HCT116 (cell line): ENCODE measurements at regions not wholly inside any gene's neighbourhood (a gene's known extent, or its start where the extent isn't known, plus 50 kb on each side); places are given as distances from the start of the nearest gene placed in this dataset.

Source experiments
- ATAC-seq: fragments of 200-7000 bp; cut with Tn5 transposase; 2 replicates; pipeline ENCODE4 v1.9.1; 2020; ENCODE audit warnings: mild to moderate bottlenecking, moderate library complexity
- BruUV-seq: library from RNA; stranded (reverse); fragments of 400-500 nt; replicated peaks from 2 replicates; lab custom pipeline; 2021; lab: Mats Ljungman, UMichigan
- CTCF ChIA-PET: fragments of 300-600 bp; sonication (Branson Sonifier 250); formaldehyde crosslinking; loops from one replicate; lab custom pipeline; 2021; ENCODE audit warnings: antibody characterized with exemption; lab: Charles Lee
- POLR2A ChIA-PET: fragments of 300-600, 350-600 bp; sonication (Branson Sonifier 250); formaldehyde crosslinking; loops from one replicate; lab custom pipeline; 2021; ENCODE audit warnings: antibody characterized with exemption; lab: Charles Lee
- RAD21 ChIA-PET, 2 experiments: fragments of 300-600 bp; sonication (Branson Sonifier 250); formaldehyde crosslinking; loops; one replicate each; lab custom pipeline; 2023; ENCODE audit warnings: low total read pairs in 2 of 2; ENCODE audit not compliant: uncharacterized antibody in 2 of 2, unreplicated experiment in 2 of 2, low non-redundant PET in 1 of 2; lab: Charles Lee
- DNase-seq: peaks from one replicate; pipeline ENCODE4 v3.0.0-alpha.2; 2010; ENCODE audit warnings: low read depth, low spot score
- H2AFZ ChIP-seq: fragments of 200-600 bp; shearing (Covaris generic), sonication (generic); 2 replicates; pipeline ENCODE4 v1.6.1; 2017; ENCODE audit warnings: low read depth, mixed run types, mixed read lengths, antibody characterized with exemption, low read length; ENCODE audit not compliant: poor library complexity, severe bottlenecking
- H3K27ac ChIP-seq: 2 replicates; pipeline ENCODE4 v1.5.1; 2012; ENCODE audit warnings: low read depth, low read length
- H3K27me3 ChIP-seq: fragments of 200-600 bp; sonication (generic); 2 replicates; pipeline ENCODE4 v1.6.1; 2016; ENCODE audit warnings: mixed run types, low read length, mixed read lengths; ENCODE audit not compliant: insufficient read depth
- H3K36me3 ChIP-seq, 2 experiments: fragments of 200-500 bp in 1 of 2; fragments of 200-600 bp in 1 of 2; sonication (Bioruptor generic) in 1 of 2; sonication (generic) in 1 of 2; 2 replicates each; pipeline versions ENCODE4 v1.5.1 to v1.6.1; 2014 to 2016; ENCODE audit warnings: low read length in 2 of 2, inconsistent platforms in 1 of 2, mixed read lengths in 1 of 2, mixed run types in 1 of 2; ENCODE audit not compliant: insufficient read depth in 2 of 2, control insufficient read depth in 1 of 2
- H3K4me1 ChIP-seq, 2 experiments: fragments of 200-600 bp in 1 of 2; sonication (generic) in 1 of 2; 2 replicates each; pipeline versions ENCODE4 v1.5.1 to v1.6.1; 2012 to 2017; ENCODE audit warnings: low read length in 2 of 2, inconsistent platforms in 1 of 2, mild to moderate bottlenecking in 1 of 2, mixed read lengths in 1 of 2, mixed run types in 1 of 2, moderate library complexity in 1 of 2; ENCODE audit not compliant: insufficient read depth in 2 of 2, control insufficient read depth in 1 of 2
- H3K4me2 ChIP-seq: fragments of 200-600 bp; sonication (generic); 2 replicates; pipeline ENCODE4 v1.6.1; 2017; ENCODE audit warnings: mixed run types, low read length, mixed read lengths
- H3K4me3 ChIP-seq, 2 experiments: fragments of 200-600 bp in 1 of 2; sonication (generic) in 1 of 2; replicated peaks in 1 of 2; 2 replicates each; pipeline ENCODE4 v1.5.1; 2011 to 2016; ENCODE audit warnings: low read length in 2 of 2, control low read depth in 1 of 2, low read depth in 1 of 2, mild to moderate bottlenecking in 1 of 2, mixed read lengths in 1 of 2, mixed run types in 1 of 2
- H3K79me2 ChIP-seq: fragments of 200-600 bp; sonication (generic); 2 replicates; pipeline ENCODE4 v1.6.1; 2017; ENCODE audit warnings: mild to moderate bottlenecking, mixed run types, low read length, moderate library complexity, mixed read lengths; ENCODE audit not compliant: insufficient read depth
- H3K9ac ChIP-seq: fragments of 200-600 bp; sonication (generic); 2 replicates; pipeline ENCODE4 v1.6.1; 2016; ENCODE audit warnings: low read length, mixed read lengths
- H3K9me2 ChIP-seq: fragments of 200-600 bp; sonication (generic), shearing (Covaris generic); 2 replicates; pipeline ENCODE4 v1.6.1; 2017; ENCODE audit warnings: mixed run types, mild to moderate bottlenecking, moderate library complexity; ENCODE audit not compliant: insufficient read depth
- H3K9me3 ChIP-seq, 2 experiments: fragments of 200-500 bp in 1 of 2; fragments of 200-600 bp in 1 of 2; sonication (Bioruptor generic) in 1 of 2; sonication (generic) in 1 of 2; 2 replicates each; pipeline ENCODE4 v1.6.1; 2014 to 2017; ENCODE audit warnings: low read length in 2 of 2, mixed read lengths in 2 of 2, inconsistent platforms in 1 of 2, low read depth in 1 of 2, mild to moderate bottlenecking in 1 of 2, mixed run types in 1 of 2, moderate library complexity in 1 of 2; ENCODE audit not compliant: control insufficient read depth in 1 of 2, insufficient read depth in 1 of 2
- H4K20me1 ChIP-seq: fragments of 200-600 bp; sonication (generic), shearing (Covaris generic); 2 replicates; pipeline ENCODE4 v1.6.1; 2017; ENCODE audit warnings: mixed run types, mild to moderate bottlenecking, moderate library complexity; ENCODE audit not compliant: insufficient read depth
- CEBPB ChIP-seq: IDR thresholded peaks from 2 replicates; pipeline ENCODE4 v1.6.1; 2012; ENCODE audit warnings: low read depth
- EZH2 ChIP-seq: fragments of 200-600 bp; sonication (generic); IDR thresholded peaks from 2 replicates; pipeline ENCODE4 v1.6.1; 2017; ENCODE audit warnings: antibody characterized with exemption, mixed run types
- POLR2AphosphoS5 ChIP-seq: IDR thresholded peaks from 2 replicates; pipeline ENCODE4 v1.6.1; 2011; ENCODE audit warnings: mild to moderate bottlenecking, low read depth, low read length, moderate library complexity
- RAD21 ChIP-seq: IDR thresholded peaks from 2 replicates; pipeline ENCODE4 v1.6.1; 2012; ENCODE audit warnings: low read depth, mild to moderate bottlenecking
- SIN3A ChIP-seq: IDR thresholded peaks from 2 replicates; pipeline ENCODE4 v1.6.1; 2012; ENCODE audit warnings: low read depth
- SRF ChIP-seq: IDR thresholded peaks from 2 replicates; pipeline ENCODE4 v1.6.1; 2012; ENCODE audit warnings: low read depth
- ZBTB33 ChIP-seq: IDR thresholded peaks from 2 replicates; pipeline ENCODE4 v1.6.1; 2011; ENCODE audit warnings: mild to moderate bottlenecking, low read length, moderate library complexity; ENCODE audit not compliant: insufficient replicate concordance; ENCODE audit errors: extremely low read depth
- intact Hi-C: fragments of 100-400 bp; cut with micrococcal nuclease; formaldehyde crosslinking; loops from 2 replicates; pipeline ENCODE4 v1.10.0; 2022

- Histone ChIP-seq H3K4me1 (no peaks in the 10 kb centered on the region), H3K9me2 (no peaks in the 10 kb centered on the region), H2AFZ (no peak overlapping the region), H4K20me1 (no peaks in the 10 kb centered on the region; the same call in 1 of the 2 replicates), H3K9me3 (no peaks in the 10 kb centered on the region), H3K79me2 (no peaks in the 10 kb centered on the region), H3K27me3 (no peaks in the 10 kb centered on the region), H3K27ac (no peak overlapping the region)
- ATAC-seq (no peak), DNase-seq (no peak)
- ChIA-PET CTCF (no interaction called here), RAD21 (no interaction called here)
- TF ChIP-seq POLR2AphosphoS5: no peak
- TF ChIP-seq, all 23 proteins: peak for 0
- no peak overlapping the region for H3K4me3 ChIP-seq
- H3K4me2 ChIP-seq: no peak overlapping the region
- POLR2A ChIA-PET: no interaction called here
- H3K36me3 ChIP-seq: no peaks in the 10 kb centered on the region
- H3K9ac ChIP-seq: no peak overlapping the region
- intact Hi-C loops: no loop called here
- no TSS peak for BruUV-seq
Observed at GRCh38 chr15:95113041-95113440, 881.7 kb downstream of the MCTP2 start.

- H3K4me3 ChIP-seq: no peak overlapping the region
- H4K20me1 ChIP-seq: no peaks in the 10 kb centered on the region
- ChIA-PET RAD21 (no interaction called here), CTCF (no interaction called here), POLR2A (no interaction called here)
- no peak overlapping the region for H2AFZ ChIP-seq
- intact Hi-C loops: no loop called here
- ATAC-seq (no peak), DNase-seq (no peak)
- H3K27me3 ChIP-seq: no peaks in the 10 kb centered on the region
- no peaks in the 10 kb centered on the region for H3K79me2 ChIP-seq
- TF ChIP-seq SIN3A (no peak), RAD21 (no peak), ZBTB33 (no peak), EZH2 (no peak), CEBPB (no peak), SRF (no peak)
- BruUV-seq: no TSS peak
- H3K9me3 ChIP-seq: no peaks in the 10 kb centered on the region
- H3K4me1 ChIP-seq: no peaks in the 10 kb centered on the region
- H3K4me2 ChIP-seq: no peak overlapping the region
- no peak overlapping the region for H3K9ac ChIP-seq
- H3K27ac ChIP-seq: no peak overlapping the region
- no peaks in the 10 kb centered on the region for H3K36me3 ChIP-seq
- H3K9me2 ChIP-seq: no peaks in the 10 kb centered on the region
Observed at GRCh38 chr15:95119041-95119610, 887.8 kb downstream of the MCTP2 start.
